ENCODE measurements at regions not wholly inside any gene's neighbourhood (a gene's known extent, or its start where the extent isn't known, plus 50 kb on each side); places are given as distances from the start of the nearest gene placed in this dataset.

DNA sequence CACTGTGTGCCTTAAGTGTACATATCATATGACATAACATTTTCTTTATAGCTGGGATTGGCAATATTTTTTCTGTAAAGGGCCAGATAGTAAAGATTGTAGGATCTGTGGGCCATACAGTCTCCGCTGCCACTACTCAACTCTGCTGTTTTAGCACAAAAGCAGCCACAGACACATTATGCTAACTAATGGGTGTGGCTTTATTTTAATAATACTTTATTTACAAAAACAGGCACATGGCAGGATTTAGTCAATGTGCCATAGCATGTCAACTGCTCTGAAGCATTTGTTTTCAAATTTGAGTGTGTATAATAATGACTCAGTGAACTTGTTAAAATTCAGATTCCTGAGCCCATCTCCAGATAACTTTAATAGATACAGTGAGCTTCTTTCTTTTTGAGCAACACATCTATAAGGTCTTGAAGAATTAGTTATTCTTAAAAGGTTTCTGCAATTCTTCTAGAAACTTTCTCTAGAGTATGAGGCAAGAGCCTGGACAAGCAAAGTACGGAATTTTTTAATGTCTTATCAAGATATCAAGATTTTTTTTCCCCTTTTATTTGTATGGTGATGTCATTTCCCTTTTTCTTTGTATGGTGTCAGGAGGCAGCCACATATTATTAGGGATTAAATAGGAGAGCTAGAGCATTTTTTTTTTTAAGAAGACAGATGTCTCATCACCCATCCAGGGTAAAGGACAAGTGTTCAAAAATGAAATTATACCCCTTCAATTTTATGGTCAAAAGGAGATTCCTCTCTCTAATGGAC lies 518.3 kb downstream of the DHX35 start:
- peaks cover 4% of the 10 kb centered on the region; the same call in 1 of the 2 replicates for H3K4me1 ChIP-seq (ENCODE audit: control insufficient read depth, insufficient read depth, low read length)
- POLR2A ChIA-PET, result no interaction called here
- H3K27ac ChIP-seq (ENCODE audit: extremely low read depth, low read depth, low read length), result no peak overlapping the region
- H3K4me3 ChIP-seq (ENCODE audit: low read depth, low read length), result no peak overlapping the region
- CTCF ChIA-PET, result interaction anchor here (0.7 kb wide), 1 partner anchor 60 kb away, joined by 4 read pairs; no protein-coding TSS in a partner anchor
- H3K36me3 ChIP-seq (ENCODE audit: control insufficient read depth in 2 of 2, insufficient read depth in 1 of 2, low read length in 2 of 2), result no peaks in the 10 kb centered on the region
- TF ChIP-seq, protein P1, sequence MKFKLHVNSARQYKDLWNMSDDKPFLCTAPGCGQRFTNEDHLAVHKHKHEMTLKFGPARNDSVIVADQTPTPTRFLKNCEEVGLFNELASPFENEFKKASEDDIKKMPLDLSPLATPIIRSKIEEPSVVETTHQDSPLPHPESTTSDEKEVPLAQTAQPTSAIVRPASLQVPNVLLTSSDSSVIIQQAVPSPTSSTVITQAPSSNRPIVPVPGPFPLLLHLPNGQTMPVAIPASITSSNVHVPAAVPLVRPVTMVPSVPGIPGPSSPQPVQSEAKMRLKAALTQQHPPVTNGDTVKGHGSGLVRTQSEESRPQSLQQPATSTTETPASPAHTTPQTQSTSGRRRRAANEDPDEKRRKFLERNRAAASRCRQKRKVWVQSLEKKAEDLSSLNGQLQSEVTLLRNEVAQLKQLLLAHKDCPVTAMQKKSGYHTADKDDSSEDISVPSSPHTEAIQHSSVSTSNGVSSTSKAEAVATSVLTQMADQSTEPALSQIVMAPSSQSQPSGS (tag by site-specific recombination; IDR thresholded peaks at IDR 0.05; ENCODE audit: low read depth), result 0 out of 2 replicates have a peak, but pooled peaks have one; percentile 21
- TF ChIP-seq ZNF146 (tag by site-specific recombination; IDR thresholded peaks at IDR 0.05), result no peak
- no peaks in the 10 kb centered on the region for H3K9me3 ChIP-seq (ENCODE audit: control insufficient read depth, insufficient read depth, low read depth, low read length)

DNA sequence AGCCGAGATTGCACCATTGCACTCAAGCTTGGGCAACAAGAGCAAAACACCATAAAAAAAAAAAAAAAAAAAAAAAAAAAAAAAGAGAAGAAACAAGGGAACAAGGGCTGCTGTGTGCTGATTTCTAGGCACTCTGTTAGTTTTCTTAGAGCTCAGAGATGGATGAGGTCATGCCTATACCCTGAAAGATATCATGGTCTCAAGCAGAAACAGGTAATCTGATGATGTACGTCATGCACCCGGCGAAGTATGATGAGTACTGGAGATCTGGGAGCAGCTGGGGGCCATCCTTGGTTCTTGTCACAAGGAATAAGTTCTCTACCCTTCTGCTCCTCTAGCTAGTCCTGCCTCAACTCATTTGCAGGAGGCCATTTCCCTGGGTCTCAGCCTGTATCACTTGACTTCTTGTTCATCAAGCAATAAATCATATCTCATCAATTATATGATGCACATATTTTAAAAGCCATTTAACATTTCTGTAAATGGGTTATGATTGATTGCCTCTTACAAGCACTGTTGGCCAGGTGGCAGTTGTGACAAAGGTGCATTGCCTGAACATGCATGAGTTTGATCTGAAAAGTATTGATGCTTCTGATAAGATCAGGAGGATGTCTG lies 517.2 kb downstream of the DHX35 start:
- no peak for TF ChIP-seq KLF1 (tag by site-specific recombination; IDR thresholded peaks at IDR 0.05)
- CTCF ChIA-PET, result interaction anchor here (0.6 kb wide), 1 partner anchor 370 kb away, joined by 3 read pairs; no protein-coding TSS in a partner anchor
- POLR2A ChIA-PET, result interaction anchor here (0.6 kb wide), 1 partner anchor 71 kb away, joined by 4 read pairs; no protein-coding TSS in a partner anchor
- H3K4me1 ChIP-seq (ENCODE audit: control insufficient read depth, insufficient read depth, low read length), result peaks cover 4% of the 10 kb centered on the region; the same call in 1 of the 2 replicates
- H3K36me3 ChIP-seq (ENCODE audit: control insufficient read depth in 2 of 2, insufficient read depth in 1 of 2, low read length in 2 of 2), result no peaks in the 10 kb centered on the region
- H3K9me3 ChIP-seq (ENCODE audit: control insufficient read depth, insufficient read depth, low read depth, low read length), result no peaks in the 10 kb centered on the region
- H3K4me3 ChIP-seq (ENCODE audit: low read depth, low read length), result no peak overlapping the region
- H3K27ac ChIP-seq (ENCODE audit: extremely low read depth, low read depth, low read length), result no peak overlapping the region

DNA sequence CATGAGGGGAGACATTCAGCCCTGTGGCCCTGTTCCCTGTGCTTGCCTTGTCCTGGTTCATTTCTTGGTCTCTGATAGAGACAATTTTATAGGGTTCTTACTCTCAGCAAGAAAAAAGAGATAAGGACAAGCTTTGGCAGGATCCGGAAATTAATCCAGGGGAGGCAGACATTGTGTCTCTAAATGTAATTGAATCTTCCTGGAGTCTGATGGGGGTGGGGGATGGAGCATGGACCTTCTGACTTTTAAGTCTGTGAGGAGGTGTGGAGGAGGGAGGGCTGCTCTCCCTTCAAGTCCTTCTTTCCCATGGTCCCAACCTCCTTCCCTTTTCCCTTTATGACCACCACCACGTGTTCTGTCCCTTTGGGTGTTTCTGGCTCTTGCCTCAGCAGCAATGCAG lies 512.7 kb downstream of the DHX35 start:
- peak; percentile 64 for TF ChIP-seq TRIM28 (IDR thresholded peaks at IDR 0.05; ENCODE audit: borderline replicate concordance, low read length)
- TF ChIP-seq SETDB1 (IDR thresholded peaks at IDR 0.05; ENCODE audit: insufficient read length, low read length), result no peak
- Histone ChIP-seq H3K9me3 (ENCODE audit: control insufficient read depth, insufficient read depth, low read depth, low read length) (no peaks in the 10 kb centered on the region), H3K4me1 (ENCODE audit: control insufficient read depth, insufficient read depth, low read length) (no peaks in the 10 kb centered on the region), H3K36me3 (ENCODE audit: control insufficient read depth in 2 of 2, insufficient read depth in 1 of 2, low read length in 2 of 2) (no peaks in the 10 kb centered on the region), H3K4me3 (ENCODE audit: low read depth, low read length) (no peak overlapping the region), H3K27ac (ENCODE audit: extremely low read depth, low read depth, low read length) (no peak overlapping the region)
- CTCF ChIA-PET, result no interaction called here
- POLR2A ChIA-PET, result no interaction called here

DNA sequence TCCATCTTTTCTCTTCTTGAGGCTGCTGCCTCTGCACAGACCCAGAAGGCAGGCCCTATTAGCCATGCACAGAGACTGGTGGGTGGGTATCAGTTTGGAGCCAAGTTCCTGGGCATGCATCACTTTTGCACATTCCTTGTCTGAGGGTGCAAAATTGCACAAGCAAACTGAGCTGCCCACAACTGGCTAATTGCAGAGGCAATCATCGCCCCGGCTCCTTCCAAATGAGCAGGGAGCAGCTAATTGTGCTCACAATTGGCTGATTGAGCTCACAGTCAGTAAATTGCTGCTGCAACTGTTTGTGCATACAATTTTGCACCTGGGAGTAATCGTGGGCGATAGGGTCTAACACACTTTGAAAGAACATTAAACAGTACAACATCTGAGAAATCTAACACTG lies 511.4 kb downstream of the DHX35 start:
- CTCF ChIA-PET, result no interaction called here
- TF ChIP-seq, protein P2, sequence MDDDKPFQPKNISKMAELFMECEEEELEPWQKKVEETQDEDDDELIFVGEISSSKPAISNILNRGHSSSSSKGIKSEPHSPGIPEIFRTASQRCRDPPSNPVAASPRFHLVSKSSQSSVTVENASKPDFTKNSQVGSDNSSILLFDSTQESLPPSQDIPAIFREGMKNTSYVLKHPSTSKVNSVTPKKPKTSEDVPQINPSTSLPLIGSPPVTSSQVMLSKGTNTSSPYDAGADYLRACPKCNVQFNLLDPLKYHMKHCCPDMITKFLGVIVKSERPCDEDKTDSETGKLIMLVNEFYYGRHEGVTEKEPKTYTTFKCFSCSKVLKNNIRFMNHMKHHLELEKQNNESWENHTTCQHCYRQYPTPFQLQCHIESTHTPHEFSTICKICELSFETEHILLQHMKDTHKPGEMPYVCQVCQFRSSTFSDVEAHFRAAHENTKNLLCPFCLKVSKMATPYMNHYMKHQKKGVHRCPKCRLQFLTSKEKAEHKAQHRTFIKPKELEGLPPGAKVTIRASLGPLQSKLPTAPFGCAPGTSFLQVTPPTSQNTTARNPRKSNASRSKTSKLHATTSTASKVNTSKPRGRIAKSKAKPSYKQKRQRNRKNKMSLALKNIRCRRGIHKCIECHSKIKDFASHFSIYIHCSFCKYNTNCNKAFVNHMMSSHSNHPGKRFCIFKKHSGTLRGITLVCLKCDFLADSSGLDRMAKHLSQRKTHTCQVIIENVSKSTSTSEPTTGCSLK (tag by site-specific recombination; IDR thresholded peaks at IDR 0.05), result no peak
- POLR2A ChIA-PET, result no interaction called here
- no peaks in the 10 kb centered on the region for H3K36me3 ChIP-seq (ENCODE audit: control insufficient read depth in 2 of 2, insufficient read depth in 1 of 2, low read length in 2 of 2)
- H3K27ac ChIP-seq (ENCODE audit: extremely low read depth, low read depth, low read length), result no peak overlapping the region
- H3K4me3 ChIP-seq (ENCODE audit: low read depth, low read length), result no peak overlapping the region
- no peaks in the 10 kb centered on the region for H3K9me3 ChIP-seq (ENCODE audit: control insufficient read depth, insufficient read depth, low read depth, low read length)
- no peaks in the 10 kb centered on the region for H3K4me1 ChIP-seq (ENCODE audit: control insufficient read depth, insufficient read depth, low read length)

DNA sequence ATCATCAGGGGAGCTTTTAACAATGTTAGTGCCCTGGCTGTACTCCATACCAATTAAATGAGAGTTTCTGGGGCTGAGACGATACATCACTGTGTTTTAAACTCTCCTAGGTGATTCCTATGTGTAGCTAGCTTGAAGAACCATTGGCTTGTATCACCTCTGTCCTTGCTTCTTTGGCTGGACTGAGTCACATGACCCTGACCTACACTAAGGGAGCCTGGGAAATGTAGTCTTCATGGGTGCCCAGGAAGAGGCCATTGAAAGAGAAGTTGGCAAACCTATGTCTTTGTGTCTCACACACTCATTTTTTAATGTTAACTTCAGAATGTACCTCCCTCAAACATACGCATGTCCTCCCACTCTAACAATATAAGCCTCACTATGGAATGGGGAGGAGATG lies 506.6 kb downstream of the DHX35 start:
- Histone ChIP-seq H3K36me3 (ENCODE audit: control insufficient read depth in 2 of 2, insufficient read depth in 1 of 2, low read length in 2 of 2) (no peaks in the 10 kb centered on the region), H3K4me3 (ENCODE audit: low read depth, low read length) (no peak overlapping the region), H3K27ac (ENCODE audit: extremely low read depth, low read depth, low read length) (no peak overlapping the region), H3K9me3 (ENCODE audit: control insufficient read depth, insufficient read depth, low read depth, low read length) (no peaks in the 10 kb centered on the region), H3K4me1 (ENCODE audit: control insufficient read depth, insufficient read depth, low read length) (no peaks in the 10 kb centered on the region)
- CTCF ChIA-PET, result no interaction called here
- POLR2A ChIA-PET, result no interaction called here
- no peak for TF ChIP-seq HOXA7 (CRISPR knock-in tag; IDR thresholded peaks at IDR 0.05; ENCODE audit: borderline replicate concordance)
- no peak for TF ChIP-seq WT1 (tag by site-specific recombination; IDR thresholded peaks at IDR 0.05)
- no peak for TF ChIP-seq ZNF747 (tag by site-specific recombination; IDR thresholded peaks at IDR 0.05)
- no peak for TF ChIP-seq ZNF792 (tag by site-specific recombination; IDR thresholded peaks at IDR 0.05)
- TF ChIP-seq ZNF311 (tag by site-specific recombination; IDR thresholded peaks at IDR 0.05; ENCODE audit: borderline replicate concordance), result no peak
- no peak for TF ChIP-seq ZNF335 (tag by site-specific recombination; conservative IDR thresholded peaks at IDR 0.05)
- TF ChIP-seq, protein P3, sequence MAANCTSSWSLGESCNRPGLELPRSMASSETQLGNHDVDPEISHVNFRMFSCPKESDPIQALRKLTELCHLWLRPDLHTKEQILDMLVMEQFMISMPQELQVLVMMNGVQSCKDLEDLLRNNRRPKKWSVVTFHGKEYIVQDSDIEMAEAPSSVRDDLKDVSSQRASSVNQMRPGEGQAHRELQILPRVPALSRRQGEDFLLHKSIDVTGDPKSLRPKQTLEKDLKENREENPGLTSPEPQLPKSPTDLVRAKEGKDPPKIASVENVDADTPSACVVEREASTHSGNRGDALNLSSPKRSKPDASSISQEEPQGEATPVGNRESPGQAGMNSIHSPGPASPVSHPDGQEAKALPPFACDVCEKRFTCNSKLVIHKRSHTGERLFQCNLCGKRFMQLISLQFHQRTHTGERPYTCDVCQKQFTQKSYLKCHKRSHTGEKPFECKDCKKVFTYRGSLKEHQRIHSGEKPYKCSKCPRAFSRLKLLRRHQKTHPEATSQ (tag by site-specific recombination; IDR thresholded peaks at IDR 0.05), result no peak
- TF ChIP-seq ZNF548 (tag by site-specific recombination; IDR thresholded peaks at IDR 0.05), result no peak
- TF ChIP-seq, protein P4, sequence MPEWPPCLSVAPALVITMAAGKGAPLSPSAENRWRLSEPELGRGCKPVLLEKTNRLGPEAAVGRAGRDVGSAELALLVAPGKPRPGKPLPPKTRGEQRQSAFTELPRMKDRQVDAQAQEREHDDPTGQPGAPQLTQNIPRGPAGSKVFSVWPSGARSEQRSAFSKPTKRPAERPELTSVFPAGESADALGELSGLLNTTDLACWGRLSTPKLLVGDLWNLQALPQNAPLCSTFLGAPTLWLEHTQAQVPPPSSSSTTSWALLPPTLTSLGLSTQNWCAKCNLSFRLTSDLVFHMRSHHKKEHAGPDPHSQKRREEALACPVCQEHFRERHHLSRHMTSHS (tag by site-specific recombination; IDR thresholded peaks at IDR 0.05), result no peak

All from HEK293 (cell line).